GM11168 (cell line): ENCODE measurements at regions not wholly inside any gene's neighbourhood (a gene's known extent, or its start where the extent isn't known, plus 50 kb on each side); places are given as distances from the start of the nearest gene placed in this dataset.

Experiments
- in situ Hi-C: fragments of 300-500 bp; cut with MboI; formaldehyde crosslinking; loops from one replicate; pipeline ENCODE4 v1.12.0; 2022; ENCODE audit warnings: low sequenced_read_pairs; ENCODE audit not compliant: unreplicated experiment

GRCh38 chr5:152514827-152515397 is 109.8 kb upstream of the NMUR2 start:
- in situ Hi-C loops: loop anchor here (25.0 kb wide), 1 partner anchor 378 kb away; no protein-coding TSS in a partner anchor

DNA sequence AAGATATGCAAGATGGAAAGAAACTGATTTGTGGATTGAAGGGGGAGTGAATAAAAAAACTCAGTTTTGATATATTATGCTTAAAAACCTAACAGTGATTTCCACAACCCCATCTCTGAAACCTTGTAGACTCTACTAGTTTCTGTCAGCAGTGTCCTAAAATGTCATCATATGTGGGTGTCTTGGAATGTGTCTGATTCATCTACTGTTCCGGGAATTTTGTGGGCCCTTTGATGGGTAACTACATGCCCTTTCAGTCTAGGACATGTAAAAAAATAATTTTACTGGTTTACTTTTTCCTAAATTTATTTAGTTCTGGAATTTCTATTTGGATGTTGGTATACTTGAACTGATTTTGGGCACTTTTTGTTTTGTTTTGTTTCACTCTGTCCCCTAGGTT is 118.9 kb upstream of the NMUR2 start:
- in situ Hi-C loops: loop anchor here (25.0 kb wide), 1 partner anchor 387 kb away; no protein-coding TSS in a partner anchor

GRCh38 chr5:152527358-152528052 is 122.4 kb upstream of the NMUR2 start:
- in situ Hi-C loops: loop anchor here (25.0 kb wide), 1 partner anchor 1435 kb away; no protein-coding TSS in a partner anchor

- in situ Hi-C loops: loop anchor here (25.0 kb wide), 1 partner anchor 1433 kb away; no protein-coding TSS in a partner anchor
Measured at GRCh38 chr5:152529440-152529839, 124.4 kb upstream of the NMUR2 start.

GRCh38 chr5:152532714-152533113 is 127.6 kb upstream of the NMUR2 start:
- in situ Hi-C loops: loop anchor here (25.0 kb wide), 1 partner anchor 1430 kb away; no protein-coding TSS in a partner anchor

GRCh38 chr5:152534641-152535040 is 129.6 kb upstream of the NMUR2 start:
- in situ Hi-C loops: loop anchor here (25.0 kb wide), 1 partner anchor 1428 kb away; no protein-coding TSS in a partner anchor

DNA sequence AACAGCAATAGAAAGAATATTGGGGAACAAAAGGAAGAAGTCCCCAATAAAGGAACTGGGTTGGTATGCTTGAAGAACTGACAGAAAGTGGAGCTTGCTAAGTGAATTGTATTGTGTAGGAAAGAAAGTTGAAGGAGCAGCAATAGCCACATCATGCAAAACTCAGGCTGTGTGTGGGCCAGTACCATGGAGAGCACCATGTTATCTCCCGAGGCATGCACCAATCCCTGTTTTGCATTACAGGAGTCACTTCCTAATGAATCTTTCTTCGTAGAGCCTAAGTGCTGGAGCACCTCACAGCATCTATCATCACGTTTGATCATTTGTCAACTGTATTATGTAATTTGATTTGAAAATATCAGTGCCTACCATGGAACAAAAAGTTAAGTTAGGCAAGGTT is 137.7 kb upstream of the NMUR2 start:
- in situ Hi-C loops: loop anchor here (25.0 kb wide), 1 partner anchor 1420 kb away; no protein-coding TSS in a partner anchor

GRCh38 chr5:152546493-152546892 is 141.4 kb upstream of the NMUR2 start:
- in situ Hi-C loops: loop anchor here (25.0 kb wide), 1 partner anchor 1416 kb away; no protein-coding TSS in a partner anchor

DNA sequence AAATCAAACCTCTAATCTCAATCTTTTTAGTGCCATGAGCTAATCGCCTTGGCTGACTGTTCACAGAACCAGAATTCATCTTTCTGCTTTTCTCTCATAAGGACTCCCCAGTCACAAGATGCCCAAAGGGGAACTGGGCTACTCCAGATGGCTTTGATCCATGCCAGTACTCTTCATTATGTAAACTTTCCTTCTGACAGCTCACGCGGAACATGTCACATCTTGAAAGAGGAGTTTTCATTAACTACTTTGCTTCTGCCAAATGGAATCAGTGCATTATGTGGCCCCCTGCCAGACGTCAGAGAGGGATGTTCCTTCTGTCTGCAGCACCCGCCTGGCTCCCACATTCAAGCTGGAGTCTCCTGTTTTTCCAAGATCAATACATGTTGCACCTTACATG is 142.1 kb upstream of the NMUR2 start:
- in situ Hi-C loops: loop anchor here (25.0 kb wide), 1 partner anchor 1415 kb away; no protein-coding TSS in a partner anchor

DNA sequence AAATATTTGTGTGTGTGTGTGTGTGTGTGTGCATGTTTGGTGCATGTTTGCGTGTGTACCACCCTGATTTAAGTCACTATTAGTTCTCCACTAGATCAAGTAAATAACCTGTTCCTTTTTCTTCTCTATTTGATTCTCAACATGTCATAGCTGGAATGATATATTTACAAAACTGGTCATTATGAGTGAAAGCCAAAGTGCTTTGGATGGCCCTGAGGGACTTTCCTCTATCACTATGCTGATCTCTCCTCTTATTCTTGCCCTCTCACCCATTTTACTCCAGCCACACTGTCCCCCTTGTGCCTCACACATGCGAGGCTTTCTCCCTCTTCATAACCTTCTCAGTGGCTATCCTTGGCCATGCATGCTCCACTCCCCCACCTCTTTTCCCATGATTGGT is 144.6 kb upstream of the NMUR2 start:
- in situ Hi-C loops: loop anchor here (10.0 to 25.0 kb wide), 2 partner anchors 595 to 1413 kb away; no protein-coding TSS in a partner anchor

DNA sequence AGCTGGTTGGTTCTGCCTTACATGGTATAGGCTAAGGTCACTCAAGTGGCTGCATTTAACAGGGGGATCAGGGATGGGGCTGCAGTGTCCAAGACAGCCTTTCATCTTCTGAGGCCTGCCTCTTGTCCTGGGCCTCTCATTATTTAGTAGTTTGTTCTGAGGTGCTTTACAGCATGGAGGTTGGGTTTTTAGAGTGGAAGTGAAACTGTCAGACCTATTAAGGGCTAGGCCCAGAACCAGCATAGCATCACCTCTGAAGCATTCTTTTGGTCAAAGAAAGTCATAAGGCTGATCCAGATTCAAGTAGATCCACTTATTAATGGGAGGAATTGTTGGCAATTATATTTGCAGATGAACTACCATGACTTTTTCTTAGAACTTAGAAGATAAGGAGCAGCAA is 146.0 kb upstream of the NMUR2 start:
- in situ Hi-C loops: loop anchor here (10.0 kb wide), 1 partner anchor 594 kb away; no protein-coding TSS in a partner anchor

GRCh38 chr5:152556784-152557183 is 151.7 kb upstream of the NMUR2 start:
- in situ Hi-C loops: loop anchor here (10.0 kb wide), 1 partner anchor 588 kb away; no protein-coding TSS in a partner anchor

GRCh38 chr5:152560512-152561137 is 155.5 kb upstream of the NMUR2 start:
- in situ Hi-C loops: no loop called here

DNA sequence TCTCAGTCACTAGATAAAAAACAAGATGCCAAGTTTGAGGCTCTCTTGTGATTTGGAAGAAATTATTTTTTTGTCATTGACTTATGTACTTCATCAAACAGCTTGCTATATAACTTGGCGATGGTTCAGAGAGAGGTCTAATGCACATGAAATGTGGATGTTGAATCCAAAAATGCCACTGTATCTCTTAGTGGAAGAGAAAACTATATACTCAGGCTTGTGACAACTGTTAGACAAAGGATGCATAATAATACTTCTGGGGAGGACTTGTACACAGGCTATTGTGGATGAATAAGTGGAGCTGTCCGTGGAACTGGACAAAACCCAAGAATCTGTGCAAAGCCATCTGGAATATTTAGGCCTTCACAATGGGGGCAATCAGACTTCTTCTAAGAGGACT is 162.9 kb upstream of the NMUR2 start:
- in situ Hi-C loops: no loop called here

- in situ Hi-C loops: no loop called here
Measured at GRCh38 chr5:152572812-152573211, 167.7 kb upstream of the NMUR2 start.

- in situ Hi-C loops: no loop called here
Measured at GRCh38 chr5:152584103-152584502, 179.0 kb upstream of the NMUR2 start.

GRCh38 chr5:152592416-152592815 is 187.3 kb upstream of the NMUR2 start:
- in situ Hi-C loops: no loop called here

GRCh38 chr5:152593388-152593787 is 188.3 kb upstream of the NMUR2 start:
- in situ Hi-C loops: no loop called here

DNA sequence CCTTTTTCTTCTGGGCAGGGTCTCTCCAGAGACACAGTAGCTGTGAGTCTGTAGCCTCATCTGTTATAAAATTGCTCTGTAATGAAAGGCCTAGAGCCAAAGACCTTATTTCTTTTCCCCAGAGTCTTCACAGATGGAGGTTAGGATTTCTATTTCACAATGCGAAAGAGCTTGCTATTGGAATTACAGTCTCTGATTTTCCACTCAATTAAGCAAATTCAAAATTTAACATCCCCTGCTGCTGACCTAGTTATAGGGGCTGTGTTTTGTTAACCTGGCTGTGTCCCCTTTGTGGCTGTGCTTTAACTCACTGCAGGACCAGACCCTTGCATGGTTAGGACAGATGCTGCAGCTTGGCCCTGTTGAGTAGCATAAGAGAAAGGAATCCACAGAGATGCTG is 190.3 kb upstream of the NMUR2 start:
- in situ Hi-C loops: no loop called here

DNA sequence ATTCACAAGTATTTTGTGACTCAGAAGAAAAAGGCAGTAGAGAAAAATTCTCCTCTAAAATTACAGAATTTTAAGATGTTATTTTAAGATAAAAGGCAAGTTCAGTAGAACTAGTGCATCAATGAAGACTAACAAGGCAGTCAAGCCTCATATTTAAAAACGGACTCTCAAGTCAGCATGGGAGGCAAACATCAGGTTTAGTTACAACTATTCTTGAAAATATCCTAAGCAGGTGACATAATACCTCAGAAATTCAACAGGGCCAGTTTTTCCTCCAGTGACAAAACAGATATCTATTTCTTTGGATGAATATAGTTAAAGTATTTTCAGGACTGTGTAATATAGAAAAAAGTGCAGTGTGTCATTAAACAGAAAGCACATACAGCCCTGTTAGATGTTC is 194.0 kb upstream of the NMUR2 start:
- in situ Hi-C loops: no loop called here
